B cell (primary cell): ENCODE measurements at regions not wholly inside any gene's neighbourhood (a gene's known extent, or its start where the extent isn't known, plus 50 kb on each side); places are given as distances from the start of the nearest gene placed in this dataset.

ENCODE experiments used
- CTCF ChIP-seq: fragments of 200-600 bp; IDR thresholded peaks from one replicate; pipeline ENCODE4 v1.8.0; 2022; ENCODE audit warnings: antibody characterized with exemption, mild to moderate bottlenecking
- EZH2 ChIP-seq: IDR thresholded peaks from 2 replicates; pipeline ENCODE4 v1.6.1; 2012; ENCODE audit warnings: borderline replicate concordance, low read depth, mild to moderate bottlenecking, moderate library complexity, low read length; ENCODE audit not compliant: insufficient read depth, poor library complexity, severe bottlenecking

DNA sequence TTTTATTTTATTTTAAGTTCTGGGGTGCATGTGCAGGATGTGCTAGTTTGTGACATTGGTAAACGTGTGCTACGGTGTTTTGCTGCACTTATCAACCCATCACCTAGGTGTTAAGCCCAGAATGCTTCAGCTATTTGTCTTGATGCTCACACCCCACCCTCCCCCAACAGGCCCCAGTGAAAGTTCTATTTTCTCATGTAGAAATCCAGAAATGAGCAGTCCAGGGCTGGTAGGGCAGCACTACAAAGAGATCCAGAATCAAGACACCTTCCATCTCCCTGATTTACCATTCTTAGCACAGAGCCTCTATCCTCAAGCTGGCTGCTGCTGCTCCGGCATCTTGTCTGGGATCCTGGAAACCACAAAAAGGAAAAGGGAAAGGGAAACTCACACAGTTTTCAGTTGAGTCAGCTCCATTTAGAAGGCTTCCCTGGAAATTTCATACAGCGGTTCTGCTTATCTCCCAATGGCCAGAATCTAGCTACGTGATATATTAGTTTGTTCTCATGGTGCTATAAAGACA, 85.4 kb upstream of the SMARCA2 start:
- TF ChIP-seq CTCF: no peak
- TF ChIP-seq EZH2: no peak
